ENCODE measurements at regions not wholly inside any gene's neighbourhood (a gene's known extent, or its start where the extent isn't known, plus 50 kb on each side); places are given as distances from the start of the nearest gene placed in this dataset.

- DNase-seq (ENCODE audit: low read depth): no peak
- TF ChIP-seq, protein P1, sequence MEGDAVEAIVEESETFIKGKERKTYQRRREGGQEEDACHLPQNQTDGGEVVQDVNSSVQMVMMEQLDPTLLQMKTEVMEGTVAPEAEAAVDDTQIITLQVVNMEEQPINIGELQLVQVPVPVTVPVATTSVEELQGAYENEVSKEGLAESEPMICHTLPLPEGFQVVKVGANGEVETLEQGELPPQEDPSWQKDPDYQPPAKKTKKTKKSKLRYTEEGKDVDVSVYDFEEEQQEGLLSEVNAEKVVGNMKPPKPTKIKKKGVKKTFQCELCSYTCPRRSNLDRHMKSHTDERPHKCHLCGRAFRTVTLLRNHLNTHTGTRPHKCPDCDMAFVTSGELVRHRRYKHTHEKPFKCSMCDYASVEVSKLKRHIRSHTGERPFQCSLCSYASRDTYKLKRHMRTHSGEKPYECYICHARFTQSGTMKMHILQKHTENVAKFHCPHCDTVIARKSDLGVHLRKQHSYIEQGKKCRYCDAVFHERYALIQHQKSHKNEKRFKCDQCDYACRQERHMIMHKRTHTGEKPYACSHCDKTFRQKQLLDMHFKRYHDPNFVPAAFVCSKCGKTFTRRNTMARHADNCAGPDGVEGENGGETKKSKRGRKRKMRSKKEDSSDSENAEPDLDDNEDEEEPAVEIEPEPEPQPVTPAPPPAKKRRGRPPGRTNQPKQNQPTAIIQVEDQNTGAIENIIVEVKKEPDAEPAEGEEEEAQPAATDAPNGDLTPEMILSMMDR (IDR thresholded peaks at IDR 0.05; ENCODE audit: insufficient read depth, low read depth, low read length): no peak
- no peak overlapping the region for H3K4me3 ChIP-seq (ENCODE audit: low read depth, low read length)
These were observed 510.5 kb downstream of the PLPP3 start for GRCh38 chr1:56068908-56069307.

DNA sequence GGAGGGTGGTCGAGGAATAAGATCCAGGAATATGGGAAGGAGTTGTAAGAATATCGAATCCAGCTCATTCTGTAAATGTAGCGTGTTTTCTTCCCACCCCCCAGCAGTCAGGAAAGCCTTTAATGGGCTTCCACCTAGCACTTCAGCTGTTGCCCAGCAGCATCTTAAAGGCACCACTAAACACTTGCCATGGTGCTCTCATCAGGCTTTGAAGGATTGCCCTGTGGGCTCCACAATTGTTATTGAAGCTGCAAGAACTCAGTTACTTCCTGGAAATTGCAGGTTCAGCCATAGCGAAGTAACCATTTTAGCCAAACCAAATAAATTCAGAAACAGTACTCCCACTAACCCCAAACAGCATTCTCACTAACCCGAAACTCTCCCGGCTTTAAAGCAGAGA is 511.2 kb downstream of the PLPP3 start:
- TF ChIP-seq, protein P1 (IDR thresholded peaks at IDR 0.05; ENCODE audit: insufficient read depth, low read depth, low read length): no peak
- DNase-seq (ENCODE audit: low read depth): no peak
- H3K4me3 ChIP-seq (ENCODE audit: low read depth, low read length): no peak overlapping the region

DNA sequence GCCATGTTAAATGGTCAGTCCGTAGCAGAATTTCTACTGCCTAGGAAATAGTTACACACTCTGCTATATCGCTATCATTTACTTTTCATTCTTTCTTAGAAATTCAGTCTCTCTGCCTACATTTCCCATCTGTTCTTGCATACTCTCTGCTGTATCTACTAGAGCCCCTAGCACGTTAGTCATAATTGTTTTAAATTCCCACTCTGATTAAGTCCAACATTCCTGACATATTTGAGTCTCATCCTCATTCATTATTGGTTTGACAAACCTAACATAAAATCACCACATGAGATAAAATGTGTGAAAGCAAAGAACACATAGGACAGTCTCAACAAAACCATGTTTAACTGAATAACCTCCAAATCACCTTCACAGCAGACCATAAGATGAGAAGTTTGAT is 513.6 kb downstream of the PLPP3 start:
- TF ChIP-seq, protein P1 (IDR thresholded peaks at IDR 0.05; ENCODE audit: insufficient read depth, low read depth, low read length): no peak
- H3K4me3 ChIP-seq (ENCODE audit: low read depth, low read length): no peak overlapping the region
- peak; percentile 55 for DNase-seq (ENCODE audit: low read depth)

DNA sequence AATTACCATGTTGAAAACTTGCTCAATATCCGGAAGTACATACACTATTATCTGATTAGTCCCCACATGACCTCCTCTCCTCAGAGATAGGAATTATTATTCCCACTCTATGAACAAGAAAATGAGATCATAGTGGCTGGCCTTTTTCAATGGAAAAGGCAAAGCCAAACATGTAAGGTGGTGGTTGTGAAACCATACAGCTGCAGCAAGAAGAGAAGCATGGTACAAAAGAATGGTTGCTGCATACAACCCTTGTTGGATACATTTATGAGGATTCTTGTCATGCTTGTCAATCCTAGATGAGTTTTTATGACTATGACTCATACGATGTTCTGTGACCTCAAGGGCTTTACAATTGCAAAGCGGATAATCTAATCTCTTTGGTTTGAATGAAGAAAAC is 514.7 kb downstream of the PLPP3 start:
- TF ChIP-seq, protein P1 (IDR thresholded peaks at IDR 0.05; ENCODE audit: insufficient read depth, low read depth, low read length): no peak
- no peak overlapping the region for H3K4me3 ChIP-seq (ENCODE audit: low read depth, low read length)
- peak; percentile 93 for DNase-seq (ENCODE audit: low read depth)

DNA sequence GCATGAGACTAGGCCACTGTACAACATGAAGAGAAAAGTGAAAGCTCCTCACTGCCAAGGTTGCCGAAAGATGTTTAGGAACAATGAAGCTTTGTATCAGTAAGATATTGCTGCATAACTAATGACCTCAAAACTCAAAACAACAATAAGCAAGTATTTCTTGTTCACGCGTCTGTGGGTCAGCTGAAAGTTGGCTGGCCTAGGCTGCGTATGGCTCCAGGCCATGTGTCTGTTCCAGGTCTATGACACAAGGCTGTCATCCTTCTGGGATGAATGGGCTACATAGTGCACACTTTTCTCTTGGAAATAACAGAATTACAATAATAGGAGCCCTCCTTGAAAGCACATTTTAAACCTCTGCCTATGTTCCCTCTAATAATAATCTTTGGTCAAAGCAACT is 515.9 kb downstream of the PLPP3 start:
- TF ChIP-seq, protein P1 (IDR thresholded peaks at IDR 0.05; ENCODE audit: insufficient read depth, low read depth, low read length): no peak
- no peak for DNase-seq (ENCODE audit: low read depth)
- no peak overlapping the region for H3K4me3 ChIP-seq (ENCODE audit: low read depth, low read length)

DNA sequence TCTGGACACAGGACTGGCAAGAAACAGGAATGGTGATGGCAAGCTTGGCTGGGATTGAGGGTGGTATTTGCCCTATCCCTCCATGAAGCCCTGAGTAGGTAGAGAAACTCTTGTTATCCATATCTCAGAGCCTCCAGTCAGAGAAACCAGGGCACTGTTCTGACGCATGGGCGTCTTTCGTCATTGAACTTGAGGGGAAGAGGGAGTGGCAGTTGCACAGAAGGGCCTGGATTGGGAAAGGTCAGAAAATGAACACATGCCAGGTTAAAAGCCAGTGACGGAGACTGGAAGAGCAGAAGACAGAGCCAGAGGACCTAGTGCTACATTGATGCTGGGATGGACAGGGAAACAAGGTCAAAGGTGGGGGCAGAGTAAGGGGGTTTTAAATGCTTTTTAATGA is 516.7 kb downstream of the PLPP3 start:
- H3K4me3 ChIP-seq (ENCODE audit: low read depth, low read length): no peak overlapping the region
- TF ChIP-seq, protein P1 (IDR thresholded peaks at IDR 0.05; ENCODE audit: insufficient read depth, low read depth, low read length): no peak
- DNase-seq (ENCODE audit: low read depth): no peak

- TF ChIP-seq, protein P1 (IDR thresholded peaks at IDR 0.05; ENCODE audit: insufficient read depth, low read depth, low read length): no peak
- no peak overlapping the region for H3K4me3 ChIP-seq (ENCODE audit: low read depth, low read length)
- no peak for DNase-seq (ENCODE audit: low read depth)
These were observed 517.5 kb downstream of the PLPP3 start for GRCh38 chr1:56061824-56062223.
